ENCODE measurements at regions not wholly inside any gene's neighbourhood (a gene's known extent, or its start where the extent isn't known, plus 50 kb on each side); places are given as distances from the start of the nearest gene placed in this dataset.
"Not testable (repeated sequence)": the region's sequence is repeated elsewhere in the genome, so short reads cannot be mapped to it uniquely, and the experiment has no call there.

DNA sequence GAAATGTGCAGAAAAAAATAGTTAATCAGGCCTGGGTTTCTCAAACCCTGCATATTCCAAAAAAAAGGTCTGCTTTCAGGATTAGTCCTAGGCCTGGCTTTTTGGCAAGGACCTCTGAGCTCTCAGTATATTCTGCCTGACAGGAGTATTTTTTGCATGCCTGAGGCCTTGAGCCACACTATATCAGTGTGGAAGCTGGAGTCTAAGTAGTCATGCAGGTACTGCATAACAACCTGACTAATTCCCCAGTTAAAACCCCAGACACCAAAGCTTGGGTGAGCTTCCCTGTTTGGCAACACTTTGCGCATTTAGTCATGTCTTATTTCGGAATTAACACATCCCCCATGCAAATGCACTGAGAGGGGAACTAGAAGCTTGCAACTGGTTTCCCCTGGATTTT is 359.5 kb downstream of the CETN3 start:
- no peak for DNase-seq

DNA sequence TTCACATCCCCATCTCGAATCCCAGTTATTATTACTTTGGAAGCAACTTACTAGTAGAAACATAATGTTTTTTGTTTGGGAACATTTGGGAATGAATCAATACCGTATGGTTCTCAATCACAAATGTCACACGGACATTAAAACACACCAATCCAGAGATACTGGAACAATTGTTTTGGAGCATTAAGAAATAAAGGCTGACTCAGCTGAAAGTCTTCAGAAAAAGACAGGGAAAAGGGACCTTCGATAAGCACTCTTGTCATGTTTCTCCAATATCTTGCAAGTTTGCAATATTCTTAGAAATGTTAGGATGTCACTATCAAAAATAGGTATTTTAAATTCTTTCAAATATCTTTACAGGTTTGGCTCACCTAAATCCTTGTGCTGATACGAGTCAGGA is 362.4 kb downstream of the CETN3 start:
- no peak for DNase-seq

DNA sequence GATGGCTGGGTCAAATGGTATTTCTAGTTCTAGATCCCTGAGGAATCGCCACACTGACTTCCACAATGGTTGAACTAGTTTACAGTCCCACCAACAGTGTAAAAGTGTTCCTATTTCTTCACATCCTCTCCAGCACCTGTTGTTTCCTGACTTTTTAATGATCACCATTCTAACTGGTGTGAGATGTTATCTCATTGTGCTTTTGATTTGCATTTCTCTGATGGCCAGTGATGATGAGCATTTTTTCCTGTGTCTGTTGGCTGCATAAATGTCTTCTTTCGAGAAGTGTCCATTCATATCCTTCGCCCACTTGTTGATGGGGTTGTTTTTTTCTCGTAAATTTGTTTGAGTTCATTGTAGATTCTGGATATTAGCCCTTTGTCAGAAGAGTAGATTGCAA is 369.5 kb downstream of the CETN3 start:
- not testable (repeated sequence) for DNase-seq

DNA sequence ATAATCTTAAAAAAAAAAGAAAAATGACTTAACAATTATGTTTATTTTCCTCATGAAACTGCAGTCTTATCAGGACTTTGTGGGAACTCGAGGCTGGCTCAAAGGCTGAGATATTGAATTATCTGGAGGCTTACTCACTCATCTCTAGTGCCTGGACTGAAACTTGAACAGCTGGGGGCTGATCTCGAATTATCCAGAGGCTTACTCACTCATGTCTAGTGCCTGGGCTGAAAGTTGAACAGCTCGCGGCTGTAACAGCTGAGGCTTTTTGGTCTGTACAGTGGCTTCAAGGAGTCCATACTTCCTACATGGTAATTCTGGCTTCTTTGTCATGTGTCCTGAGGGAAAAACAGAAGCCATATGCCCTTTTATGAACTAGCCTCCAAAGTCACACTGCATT is 371.9 kb downstream of the CETN3 start:
- no peak for DNase-seq

DNA sequence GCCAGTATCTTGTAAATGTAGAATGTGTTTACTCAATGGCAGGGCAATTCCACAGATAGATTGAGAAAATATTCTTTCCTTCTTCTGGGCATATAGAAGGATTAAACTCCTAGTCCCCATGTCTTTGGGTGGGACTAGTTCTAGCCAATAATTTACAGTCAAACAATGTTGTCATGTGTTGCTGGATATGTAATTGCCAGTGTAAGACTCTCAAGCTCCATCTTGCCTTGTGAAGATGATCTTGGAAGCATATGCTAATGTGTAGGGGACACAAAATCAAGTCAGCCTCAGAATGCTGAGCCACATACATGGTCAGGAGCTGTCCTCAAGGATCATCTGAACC is 386.9 kb downstream of the CETN3 start:
- DNase-seq = no peak

DNA sequence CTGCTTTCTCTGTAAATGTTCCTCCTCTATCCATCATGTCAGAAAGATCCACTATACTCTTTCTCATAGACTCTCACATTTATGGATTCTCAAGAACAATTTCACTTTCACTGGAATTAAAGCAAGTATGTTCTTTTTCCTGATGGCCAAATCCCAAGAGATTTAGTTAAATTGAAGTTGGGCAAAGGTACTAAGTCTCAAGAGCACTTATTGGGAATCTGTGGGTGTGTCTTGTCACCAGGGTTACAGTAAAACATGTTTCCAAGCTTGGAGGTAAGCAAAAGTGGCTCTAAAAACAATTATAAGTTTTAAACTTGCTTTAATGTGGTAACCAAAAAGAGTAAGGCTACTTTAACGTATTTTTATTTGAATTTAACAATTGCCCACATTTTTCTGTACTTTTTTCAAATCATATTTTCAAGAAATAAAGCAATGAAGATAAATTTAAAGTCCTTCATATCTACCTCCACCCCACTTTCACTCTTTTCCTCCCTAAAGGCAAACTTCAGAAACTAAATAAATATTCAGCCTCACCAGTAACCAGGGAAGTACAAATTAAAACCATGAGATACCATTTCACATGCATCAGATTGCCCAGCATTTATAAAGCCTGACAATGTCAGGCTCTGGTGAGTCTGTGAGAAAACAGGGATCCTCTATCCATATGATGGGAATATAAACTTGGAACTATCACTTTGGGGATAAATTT is 387.4 kb downstream of the CETN3 start:
- DNase-seq = no peak

DNA sequence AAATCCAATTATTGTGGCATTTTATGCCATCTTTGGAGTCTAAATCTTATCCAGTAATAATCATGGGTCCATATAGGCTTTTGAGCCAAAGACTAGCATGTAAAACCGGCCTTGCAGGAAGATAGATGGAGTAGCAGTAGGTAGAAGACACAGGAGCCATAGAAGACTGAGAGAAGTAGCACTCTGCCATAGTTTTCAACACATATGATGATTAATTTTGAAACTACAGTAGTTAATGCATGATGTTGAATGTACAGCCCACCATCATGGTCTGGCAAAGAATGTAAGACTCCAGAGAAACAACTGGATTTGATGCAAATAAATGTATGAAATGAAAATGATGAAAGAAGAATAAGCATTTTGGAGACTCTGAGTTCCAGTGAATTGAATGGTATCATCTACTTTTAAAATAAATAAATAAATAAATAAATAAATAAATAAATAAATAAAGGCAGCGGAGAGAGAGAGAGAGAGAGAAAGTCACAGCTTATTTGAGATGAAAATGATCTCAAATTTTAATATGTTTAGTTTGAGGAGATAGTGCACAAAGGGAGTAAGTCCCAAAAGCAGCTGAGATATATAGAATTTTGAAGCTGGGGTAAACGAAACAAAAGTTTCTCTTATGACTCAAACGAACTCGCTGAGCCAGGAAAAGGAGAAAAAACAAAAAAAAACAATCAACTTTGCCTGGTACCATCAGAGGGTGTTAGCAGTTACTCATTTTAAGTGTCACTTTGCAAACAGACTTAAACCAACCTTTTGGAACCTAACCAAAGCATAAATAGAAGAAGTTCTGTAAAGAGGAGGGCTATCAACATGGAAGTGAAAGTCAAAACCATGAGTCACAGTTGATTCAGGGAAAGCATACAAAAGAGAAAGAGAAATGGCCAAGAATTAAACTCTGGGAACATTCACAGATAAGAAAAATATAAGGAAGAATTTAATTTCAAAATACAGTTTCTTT is 388.7 kb downstream of the CETN3 start:
- DNase-seq = no peak

DNA sequence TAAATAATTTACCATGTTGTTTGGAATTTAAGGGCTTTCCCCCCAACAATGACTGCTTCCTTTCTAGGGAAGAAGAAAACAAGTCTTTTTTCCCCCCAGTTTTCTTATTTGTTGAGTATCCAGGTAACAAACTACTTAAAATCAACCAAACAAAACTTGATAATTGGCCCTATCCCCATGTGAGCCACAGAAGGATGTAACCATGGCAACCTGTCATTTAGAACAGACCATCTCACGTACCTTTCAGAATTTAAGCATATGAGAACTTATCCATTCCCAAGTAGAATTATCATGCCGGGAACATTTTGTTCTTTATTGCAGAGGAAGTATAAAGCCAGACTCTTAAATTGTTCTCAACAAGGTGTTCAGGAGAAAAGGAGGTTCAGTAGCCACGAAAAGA is 392.3 kb downstream of the CETN3 start:
- no peak for DNase-seq

DNA sequence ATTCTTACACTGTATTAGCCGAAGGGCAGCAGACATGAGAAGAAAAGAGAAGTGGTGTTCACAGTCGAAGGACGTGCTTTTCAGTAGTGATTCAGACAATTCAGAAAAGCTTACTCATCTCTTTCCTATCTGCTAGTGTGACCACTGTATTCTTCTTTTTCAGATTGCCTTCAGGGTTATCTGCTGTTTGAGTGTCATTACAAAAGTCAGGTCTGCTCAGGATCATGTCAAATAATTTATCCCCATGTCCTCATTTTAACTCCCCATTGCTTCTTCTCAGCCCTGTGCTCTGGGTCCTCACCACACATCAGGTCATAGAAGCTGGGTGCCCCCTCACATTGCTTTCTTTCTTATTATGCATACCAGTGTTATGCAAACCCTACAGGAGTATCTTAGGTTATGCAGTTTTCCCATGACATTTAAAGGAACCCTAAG is 394.0 kb downstream of the CETN3 start:
- DNase-seq = no peak

DNA sequence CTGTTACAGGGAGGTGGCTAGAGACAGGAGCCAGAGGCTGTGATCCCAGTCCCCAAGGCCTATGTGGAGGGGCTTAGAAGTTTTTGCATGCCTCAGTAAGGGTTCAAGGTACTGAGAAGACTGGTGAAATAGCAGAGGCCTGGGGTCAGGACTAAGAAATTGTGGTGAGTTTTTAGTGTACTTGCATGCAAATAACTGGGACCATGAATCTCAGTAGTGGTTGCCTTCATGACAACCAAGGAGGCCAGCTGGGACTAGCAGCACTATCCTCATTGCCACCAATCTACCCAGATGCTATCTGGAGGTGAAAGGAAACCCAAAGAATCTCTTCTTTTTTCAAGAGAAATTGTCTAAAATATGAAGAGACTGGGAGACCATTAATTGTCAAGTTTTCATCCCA is 395.1 kb downstream of the CETN3 start:
- no peak for DNase-seq

DNA sequence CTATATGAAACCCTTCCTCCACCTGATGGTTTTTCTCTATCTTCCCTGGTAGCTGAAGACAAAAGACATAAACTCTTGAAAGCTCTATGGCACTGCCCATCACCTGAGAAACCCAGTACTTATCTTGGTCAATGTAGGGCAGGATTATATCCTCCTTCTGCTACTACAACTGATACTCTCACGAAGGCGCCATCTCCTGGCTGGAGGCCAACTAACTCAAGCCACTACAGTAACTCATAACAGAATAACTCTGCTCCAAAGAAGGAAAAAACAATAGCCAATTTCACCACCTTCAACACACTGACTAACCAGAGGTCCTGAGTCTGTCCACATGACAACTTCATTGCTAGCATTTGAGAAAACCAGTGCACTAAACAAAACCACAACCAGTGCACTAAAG is 409.2 kb downstream of the CETN3 start:
- DNase-seq = no peak

DNA sequence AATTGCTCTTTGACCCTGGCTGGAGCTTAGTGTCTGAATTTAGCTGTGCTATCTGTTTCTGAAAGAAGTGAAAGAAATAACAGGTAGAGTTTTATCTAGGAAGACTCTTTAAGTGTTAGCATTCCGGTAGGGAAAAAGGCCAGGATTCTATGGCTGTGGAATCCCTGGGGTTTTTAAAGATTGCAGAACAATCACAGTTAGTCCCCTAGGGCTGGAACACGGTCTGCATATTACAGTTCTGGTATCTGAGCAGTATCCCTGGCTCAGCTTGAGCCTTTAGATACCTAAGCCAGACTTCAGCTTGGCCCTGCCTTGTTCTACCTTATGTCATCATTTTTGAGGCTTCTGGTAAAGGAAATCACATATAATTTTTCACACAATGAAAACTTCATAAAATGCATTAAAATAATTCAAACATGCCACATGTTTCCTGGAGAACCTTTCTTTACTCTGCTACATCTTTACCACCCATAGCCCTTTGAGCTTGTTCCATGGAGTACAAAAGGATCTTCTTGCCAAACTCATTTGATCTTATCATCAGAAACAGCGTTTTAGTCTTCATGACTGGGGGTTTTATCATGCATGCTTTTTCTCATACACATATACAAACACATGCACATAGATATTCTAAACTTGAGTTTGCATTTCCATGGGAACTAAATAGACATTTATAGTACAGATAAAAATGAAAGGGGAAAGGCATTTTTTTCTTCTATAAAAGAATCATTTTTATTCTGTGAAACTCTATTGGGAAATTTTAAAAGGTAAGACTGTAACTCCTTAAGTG is 410.8 kb downstream of the CETN3 start:
- DNase-seq = no peak

DNA sequence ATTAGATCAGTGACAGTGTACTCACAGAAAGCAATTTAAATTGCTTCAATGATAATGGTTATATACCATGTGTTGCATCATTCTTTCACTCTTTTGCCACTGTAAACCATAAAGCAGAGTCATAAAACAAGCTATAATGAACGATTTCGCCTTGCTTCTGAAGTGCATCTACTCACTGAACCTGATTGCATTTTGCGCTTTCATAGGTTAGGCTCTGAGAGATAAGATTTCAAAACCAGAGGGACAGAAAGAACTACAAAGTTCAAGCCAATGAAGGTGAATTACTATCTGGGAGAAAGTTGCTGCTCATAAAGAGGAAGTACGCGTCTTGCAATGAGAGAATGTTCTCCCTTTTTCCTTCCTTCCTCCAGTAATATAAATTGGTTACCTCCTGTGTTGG is 412.7 kb downstream of the CETN3 start:
- no peak for DNase-seq

DNA sequence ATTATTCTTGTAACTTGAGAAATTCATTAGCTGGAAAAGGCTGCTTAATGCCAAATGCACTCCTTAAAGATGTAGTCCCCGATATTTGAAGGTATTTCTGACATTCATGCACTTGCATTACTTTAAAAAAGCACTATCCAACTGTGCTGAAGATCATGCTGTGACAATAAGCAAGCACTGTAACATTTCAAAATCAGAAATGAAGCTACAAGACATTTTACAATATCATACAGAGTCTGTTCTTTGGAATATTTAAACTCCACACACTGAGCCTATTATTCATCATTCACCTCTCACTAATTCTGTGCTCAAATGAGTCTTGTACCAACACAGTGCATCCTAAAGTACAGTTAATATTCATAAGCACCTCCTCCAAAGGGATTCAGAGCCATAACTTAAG is 413.2 kb downstream of the CETN3 start:
- no peak for DNase-seq

DNA sequence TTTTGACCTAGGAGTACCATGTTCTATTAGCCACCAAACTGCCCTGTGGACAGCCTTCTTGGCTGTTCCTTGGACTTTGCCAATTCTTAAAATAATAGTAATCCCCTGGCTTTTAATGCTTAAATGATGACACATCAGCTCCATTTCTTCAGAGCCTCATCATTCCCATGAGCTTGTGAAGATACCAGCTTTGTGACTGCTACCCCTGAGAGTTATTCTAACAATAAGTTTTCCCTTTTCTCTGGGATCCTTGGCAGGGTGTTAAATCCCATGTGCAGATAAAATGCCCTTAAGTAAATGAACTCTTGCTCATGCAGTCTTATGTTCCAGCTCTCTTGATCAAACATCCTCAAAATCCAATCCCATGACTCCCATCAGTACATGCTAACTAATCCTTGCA is 415.3 kb downstream of the CETN3 start:
- no peak for DNase-seq

DNA sequence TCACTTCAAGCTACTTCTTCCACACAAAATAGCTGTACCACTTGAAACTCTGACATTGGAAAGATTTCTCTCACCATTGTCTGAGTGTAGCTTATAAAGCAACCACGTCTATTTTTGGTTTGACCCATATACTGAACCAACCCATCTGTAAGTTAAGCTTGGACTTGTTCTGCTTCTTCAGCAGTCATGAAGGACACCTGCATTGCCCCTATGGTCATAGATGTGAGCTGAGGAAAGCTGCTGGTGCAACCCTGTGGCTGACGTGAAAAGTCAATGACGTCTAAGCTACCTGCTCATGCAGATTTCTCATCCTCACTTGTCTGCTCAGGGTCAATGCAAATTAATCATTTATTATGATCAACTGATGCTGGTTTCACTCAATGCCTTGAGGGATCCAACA is 417.4 kb downstream of the CETN3 start:
- no peak for DNase-seq

DNA sequence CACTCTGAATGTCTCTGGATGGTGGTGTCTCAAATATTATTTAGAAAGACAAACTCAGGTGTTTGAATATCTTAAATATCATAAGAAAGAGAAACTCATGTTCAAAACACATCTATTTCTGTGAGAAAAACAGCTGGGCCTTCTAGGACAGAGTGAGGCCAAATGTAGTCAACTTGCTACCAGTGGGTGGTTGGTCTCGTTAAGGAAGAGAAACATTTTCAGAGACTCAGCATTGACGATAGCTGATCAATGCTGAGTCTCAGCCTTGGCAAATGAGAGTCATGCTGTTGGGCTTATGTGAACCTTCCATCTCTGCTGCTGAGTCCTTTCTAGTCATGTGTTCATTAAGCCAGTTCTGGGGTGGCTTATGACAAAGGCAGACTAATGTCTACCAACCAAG is 418.0 kb downstream of the CETN3 start:
- no peak for DNase-seq

DNA sequence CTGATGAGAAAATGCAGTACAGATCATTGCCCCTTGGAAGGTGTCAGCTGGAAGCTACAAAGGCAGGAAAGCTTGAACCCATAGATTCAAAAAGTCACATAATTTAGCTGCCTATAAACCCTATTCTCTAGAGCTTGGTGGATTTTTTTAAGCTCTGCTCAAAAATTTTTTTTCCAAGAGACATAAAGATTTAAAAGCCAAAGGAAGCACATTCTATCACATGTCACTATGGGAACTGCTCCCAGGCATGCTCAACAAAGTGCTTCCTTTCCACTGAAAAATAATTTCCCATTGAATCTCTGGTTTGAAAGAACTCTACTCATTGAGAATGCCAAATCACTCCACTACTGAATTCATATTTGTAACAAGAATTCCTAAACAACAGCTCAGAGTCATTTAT is 419.8 kb downstream of the CETN3 start:
- no peak for DNase-seq

DNA sequence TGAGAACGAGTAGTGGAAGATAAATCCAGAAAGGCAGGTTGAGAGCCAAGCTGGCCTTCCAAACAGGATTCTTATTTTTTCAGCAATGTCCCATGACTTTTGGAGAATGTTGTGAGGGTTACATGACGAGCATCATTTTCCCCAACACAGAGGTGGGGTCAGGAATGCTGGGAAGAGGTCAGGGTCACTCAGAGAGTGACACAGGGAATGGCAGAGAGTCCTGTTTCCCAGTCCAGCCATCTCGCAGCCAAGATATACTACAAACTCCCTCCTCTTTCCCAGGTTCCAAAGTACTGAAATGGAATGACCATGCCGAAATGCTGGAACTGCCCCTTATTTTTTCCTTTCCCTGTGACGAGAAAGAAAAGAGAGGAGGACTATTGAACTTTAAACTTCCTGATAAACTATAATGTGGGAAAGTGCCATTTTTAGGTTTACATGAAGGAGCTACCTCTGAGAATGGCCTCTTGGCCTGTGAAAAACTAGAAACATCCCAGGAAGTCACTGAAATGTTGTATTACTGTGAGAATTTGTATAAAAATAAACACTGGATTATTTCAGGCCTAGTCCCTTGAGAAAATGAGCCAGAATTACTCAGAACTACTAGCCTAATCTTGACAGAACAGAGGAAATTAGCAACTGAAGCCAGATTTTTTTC is 420.4 kb downstream of the CETN3 start:
- DNase-seq = no peak

DNA sequence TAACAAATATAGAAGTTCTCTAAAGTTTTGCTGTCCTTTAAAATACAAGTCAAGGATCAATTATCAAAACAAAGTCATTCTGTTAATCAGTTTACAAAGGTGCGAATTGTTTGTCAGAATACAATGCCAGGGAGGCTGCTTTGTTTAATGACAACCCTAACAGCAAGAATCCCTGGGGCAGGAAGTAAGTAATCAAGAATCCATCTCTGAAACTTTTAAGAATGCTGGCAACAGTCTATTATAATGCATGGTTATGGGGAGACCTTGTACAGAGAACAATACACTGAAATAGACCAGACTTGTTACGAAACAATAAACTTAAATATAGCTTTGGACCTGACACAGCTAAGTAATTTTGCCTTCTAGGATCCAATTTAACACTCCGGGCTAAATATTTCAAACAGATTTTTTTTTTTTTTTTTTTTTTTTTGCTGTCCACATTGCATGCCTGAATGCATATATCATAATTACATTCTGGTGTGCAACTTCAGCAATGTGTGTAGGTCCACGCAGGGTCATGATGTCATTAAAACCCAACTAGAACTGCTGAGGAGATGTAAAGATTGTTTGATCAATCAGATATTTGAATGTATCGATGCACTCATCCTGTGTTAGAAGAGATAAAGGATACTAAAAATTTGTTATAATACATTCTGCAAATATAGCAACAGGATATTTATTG is 421.3 kb downstream of the CETN3 start:
- no peak for DNase-seq

DNA sequence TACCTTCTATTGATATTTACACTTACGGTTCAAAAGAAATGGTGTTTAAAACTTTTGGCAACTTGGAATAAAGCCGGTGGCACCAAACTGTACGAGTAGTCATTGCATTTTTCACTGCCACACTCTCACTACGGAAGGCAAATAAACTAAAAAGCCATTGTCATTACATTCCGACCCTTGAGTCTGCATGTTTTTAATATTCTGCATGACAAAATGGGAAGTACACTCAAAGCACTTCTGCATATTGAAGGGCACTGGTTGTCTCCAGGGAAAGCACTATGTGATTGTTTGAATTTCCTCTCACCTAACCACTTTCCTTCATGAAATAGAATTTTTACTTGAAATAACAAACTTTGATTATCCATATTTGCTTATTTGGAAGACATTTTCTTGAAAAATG is 426.3 kb downstream of the CETN3 start:
- DNase-seq = no peak
